RPMI7951 (cell line): ENCODE measurements at regions not wholly inside any gene's neighbourhood (a gene's known extent, or its start where the extent isn't known, plus 50 kb on each side); places are given as distances from the start of the nearest gene placed in this dataset.

Experiments used
- DNase-seq: peaks from one replicate; pipeline ENCODE4 v3.0.0-alpha.2; 2012; ENCODE audit warnings: low read depth

DNA sequence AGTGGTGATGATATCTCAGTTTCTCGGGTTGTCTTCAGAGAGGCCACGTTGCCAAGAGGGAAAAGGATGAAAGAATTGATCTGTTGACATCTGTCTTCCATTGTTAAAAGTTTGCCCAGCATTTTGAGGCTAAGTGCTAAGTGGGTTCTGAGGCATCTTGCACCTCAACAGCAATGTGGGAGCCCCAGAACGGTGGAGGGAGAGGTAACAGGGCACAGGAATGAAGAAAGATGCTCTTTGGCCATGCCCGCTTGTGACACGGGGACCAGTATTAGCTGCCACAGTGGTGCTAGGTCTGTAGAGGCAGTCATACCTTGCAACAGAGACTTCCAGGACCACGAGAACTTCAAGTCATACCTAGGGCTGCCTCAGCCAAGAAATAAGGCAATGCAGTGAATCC is 106.6 kb upstream of the NUPR2 start:
- DNase-seq, result no peak

- no peak for DNase-seq
Observed at GRCh38 chr7:56219017-56219416, 102.8 kb upstream of the NUPR2 start.

DNA sequence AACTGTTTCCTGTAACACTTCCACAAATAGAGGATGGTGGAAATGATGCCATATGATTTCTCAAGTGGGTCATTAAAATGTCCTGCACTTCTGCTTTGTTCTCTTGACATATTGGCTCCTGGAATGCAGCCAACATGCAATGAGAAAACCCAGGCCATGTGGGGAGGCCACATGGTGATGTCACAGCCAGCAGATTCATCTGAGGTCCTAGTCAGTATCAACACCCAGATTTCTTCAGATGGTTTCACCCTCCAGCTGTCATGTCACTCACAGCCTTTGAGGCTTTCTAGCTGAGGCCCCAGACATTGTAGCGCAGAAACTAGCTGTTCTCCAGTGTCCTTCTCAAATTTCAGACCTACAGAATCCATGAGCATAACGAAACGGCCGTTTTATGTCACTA is 102.3 kb upstream of the NUPR2 start:
- peak; percentile 6 for DNase-seq

DNA sequence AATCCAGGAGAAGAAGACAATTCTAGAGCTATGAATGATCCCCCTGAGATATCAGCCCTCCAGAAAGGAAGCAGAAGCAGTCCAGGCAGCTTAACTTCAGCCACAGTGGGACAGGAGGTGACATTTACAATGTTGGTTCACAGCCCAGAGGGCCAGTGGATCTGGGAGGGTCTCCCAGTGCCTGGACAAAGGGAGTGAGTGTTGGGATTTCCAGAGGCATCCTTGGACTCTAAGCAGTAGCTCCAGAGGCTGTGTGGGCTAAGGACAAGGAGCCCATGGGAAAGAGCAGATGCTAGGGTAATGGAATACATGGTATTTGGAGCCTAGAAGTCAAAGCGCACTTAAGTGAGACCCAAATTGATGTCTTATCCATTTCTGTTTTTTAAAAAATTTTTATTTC is 97.4 kb upstream of the NUPR2 start:
- no peak for DNase-seq

DNA sequence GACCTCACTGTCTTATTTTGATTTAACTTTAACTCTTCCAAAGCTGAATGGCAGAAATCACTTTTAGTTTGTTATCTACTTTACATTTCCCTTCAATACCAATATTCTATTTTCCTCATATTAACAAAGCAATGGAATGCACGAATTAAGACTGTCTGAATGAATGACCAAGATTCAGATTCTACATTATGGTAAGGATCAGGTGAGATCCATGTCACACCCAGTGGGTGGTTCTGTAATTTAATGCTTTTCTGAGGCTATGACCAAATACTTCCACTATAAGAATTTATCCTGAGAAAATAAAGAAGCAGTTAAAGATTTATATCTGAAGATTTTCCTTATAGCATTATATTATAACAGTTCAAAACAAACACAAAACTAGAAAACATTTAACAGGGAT is 90.2 kb upstream of the NUPR2 start:
- DNase-seq, result no peak

- peak; percentile 12 for DNase-seq
Observed at GRCh38 chr7:56199639-56200038, 83.4 kb upstream of the NUPR2 start.

DNA sequence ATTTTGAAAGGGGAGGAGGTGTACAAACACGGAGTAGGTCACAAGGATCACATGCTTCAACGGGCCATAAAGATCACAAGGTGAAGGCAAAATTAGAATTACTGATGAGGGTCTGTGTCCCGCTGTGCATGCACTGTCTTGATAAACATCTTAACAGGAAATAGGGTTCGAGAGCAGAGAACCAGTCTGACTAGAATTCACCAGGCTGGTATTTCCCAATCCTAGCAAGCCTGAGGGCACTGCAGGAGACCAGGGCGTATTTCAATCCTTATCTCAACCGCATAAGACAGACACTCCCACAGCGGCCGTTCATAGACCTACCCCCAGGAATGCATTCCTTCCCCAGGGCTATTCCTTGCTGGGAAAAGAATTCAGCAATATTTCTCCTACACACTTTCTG is 80.0 kb upstream of the NUPR2 start:
- peak; percentile 66 for DNase-seq

DNA sequence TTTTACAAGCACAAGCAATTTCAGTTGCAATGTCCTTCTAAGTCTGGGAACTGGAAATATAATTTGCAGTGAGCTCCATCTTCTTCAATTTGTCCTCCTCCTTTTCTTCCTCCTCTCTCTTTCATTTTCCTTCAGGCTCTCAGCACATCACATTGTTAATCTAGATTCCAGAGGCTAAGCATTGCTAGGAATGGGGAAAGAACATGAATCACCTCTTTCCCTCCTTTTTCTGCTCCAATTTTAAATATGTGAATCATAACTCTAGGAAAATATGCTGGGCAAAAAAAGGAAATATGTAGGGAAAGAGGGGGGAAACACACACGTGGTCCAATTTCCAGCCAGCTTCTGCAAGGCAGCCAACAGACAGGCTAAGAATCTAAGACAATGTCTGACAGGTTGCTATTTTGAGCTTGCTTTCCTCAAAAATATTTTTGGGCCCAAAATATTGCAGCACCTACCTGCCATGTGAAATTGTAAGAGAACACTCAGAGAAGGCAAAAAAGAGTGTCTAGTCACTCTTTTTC is 72.7 kb upstream of the NUPR2 start:
- DNase-seq, result no peak

DNA sequence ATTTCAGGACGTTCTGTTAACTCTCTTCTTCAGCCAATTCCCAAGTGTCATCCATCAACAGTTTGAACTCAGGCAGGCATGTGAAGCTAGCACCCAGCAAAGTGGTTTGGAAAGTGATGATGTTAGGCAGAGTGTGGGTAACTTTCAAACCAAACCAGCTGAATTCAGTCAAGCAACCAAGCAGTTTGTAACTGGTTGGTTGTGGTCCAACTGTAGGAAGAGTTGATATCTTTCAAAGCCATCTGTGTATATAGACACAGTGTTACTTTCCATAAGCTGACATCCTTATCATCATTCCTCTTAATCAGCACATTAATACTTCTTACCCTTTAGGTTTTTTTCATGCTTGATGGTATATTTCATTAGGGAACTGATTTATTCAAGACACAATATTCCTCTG is 72.2 kb upstream of the NUPR2 start:
- no peak for DNase-seq

DNA sequence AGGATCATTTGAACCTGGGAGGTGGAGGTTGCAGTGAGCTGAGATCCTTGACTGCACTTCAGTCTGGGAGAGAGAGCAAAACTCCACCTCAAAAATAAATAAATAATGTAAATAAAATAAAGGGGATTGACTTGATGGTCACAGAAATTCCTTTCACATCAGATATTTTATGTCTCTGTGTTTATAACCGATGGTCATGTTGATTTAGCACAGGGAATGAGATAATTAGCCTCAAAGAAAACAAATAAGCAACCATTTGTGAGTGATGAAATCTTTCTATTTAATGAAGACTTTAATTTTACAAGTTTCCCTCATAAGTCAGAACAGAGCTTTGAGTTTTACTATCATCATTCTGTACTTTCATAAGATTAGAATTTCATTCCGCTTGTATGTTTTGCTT is 64.8 kb upstream of the NUPR2 start:
- DNase-seq, result no peak

GRCh38 chr7:56175771-56176170 is 59.6 kb upstream of the NUPR2 start:
- no peak for DNase-seq

DNA sequence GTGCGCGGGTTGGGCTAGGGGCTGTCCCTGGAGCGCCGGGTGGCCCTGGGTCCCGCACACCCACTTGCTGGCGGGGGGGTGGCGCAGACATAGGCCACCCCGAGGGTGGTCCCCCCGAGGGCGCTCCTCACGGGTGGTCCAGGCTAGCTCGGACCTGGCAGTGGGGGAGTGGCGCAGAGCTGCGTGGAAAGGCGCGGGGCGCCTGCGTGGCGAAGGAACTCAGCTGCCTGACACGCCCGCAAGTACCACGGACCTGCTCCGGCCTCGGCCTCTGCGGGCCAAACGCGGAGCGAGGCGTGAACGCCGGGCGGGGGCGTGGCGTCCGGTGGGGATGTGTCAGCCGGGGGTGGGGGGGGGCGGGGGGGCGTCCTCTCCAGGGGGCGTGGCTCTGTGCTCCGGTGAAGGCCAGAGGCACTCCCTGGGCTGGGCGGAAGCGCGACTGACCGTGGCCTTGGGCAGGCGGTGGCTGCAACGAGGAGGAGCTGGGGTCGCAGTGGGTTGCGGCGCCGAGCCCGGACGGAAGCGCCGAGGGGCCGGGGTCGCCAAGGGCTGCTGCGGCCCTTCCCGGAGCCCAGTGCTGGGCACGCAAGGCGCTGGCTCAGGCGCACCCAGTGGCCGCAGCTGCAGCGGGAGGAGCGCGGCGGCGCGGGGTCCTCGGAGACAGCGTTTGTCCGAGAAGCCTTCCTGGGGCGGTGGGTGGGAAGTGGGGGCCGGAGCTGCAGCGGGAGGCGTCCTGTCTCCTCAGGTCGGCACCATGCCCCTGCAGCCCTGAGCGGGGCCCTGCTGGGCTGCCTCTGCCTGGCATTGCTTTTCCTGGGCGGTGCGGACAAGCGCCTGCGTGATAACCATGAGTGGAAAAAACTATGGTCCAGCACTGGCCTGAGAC is 58.9 kb upstream of the NUPR2 start:
- no peak for DNase-seq

DNA sequence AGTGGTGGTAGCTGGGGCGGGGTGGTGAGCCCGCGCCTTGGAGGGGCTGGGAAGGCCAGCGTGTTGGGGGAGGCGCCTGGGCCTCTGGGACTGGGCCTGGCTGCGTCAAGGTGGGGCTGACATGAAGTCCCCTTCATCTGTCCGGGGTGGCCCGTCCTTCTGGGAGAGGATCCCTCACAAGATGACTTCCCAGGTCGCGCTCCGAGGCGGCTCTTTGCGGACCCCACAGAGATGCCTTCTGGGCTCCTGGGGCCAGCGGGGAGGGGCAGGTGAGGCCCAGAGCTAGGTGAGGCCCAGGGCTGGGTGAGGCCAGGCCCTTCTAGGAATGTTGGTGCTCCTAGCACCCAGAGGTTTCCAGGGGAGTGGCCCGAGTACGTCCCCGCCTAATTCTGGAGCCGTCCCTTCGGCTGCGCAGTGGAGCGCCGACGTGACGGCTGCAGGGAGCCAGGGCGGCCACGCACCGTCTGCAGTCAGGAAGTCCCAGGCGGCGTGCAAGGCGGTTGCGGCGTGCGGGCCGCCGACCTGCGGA is 58.2 kb upstream of the NUPR2 start:
- no peak for DNase-seq
